ENCODE measurements at regions not wholly inside any gene's neighbourhood (a gene's known extent, or its start where the extent isn't known, plus 50 kb on each side); places are given as distances from the start of the nearest gene placed in this dataset.

GRCh38 chr2:134079373-134079772 is 174.5 kb upstream of the MGAT5 start (continued):
- TF ChIP-seq, protein P1, sequence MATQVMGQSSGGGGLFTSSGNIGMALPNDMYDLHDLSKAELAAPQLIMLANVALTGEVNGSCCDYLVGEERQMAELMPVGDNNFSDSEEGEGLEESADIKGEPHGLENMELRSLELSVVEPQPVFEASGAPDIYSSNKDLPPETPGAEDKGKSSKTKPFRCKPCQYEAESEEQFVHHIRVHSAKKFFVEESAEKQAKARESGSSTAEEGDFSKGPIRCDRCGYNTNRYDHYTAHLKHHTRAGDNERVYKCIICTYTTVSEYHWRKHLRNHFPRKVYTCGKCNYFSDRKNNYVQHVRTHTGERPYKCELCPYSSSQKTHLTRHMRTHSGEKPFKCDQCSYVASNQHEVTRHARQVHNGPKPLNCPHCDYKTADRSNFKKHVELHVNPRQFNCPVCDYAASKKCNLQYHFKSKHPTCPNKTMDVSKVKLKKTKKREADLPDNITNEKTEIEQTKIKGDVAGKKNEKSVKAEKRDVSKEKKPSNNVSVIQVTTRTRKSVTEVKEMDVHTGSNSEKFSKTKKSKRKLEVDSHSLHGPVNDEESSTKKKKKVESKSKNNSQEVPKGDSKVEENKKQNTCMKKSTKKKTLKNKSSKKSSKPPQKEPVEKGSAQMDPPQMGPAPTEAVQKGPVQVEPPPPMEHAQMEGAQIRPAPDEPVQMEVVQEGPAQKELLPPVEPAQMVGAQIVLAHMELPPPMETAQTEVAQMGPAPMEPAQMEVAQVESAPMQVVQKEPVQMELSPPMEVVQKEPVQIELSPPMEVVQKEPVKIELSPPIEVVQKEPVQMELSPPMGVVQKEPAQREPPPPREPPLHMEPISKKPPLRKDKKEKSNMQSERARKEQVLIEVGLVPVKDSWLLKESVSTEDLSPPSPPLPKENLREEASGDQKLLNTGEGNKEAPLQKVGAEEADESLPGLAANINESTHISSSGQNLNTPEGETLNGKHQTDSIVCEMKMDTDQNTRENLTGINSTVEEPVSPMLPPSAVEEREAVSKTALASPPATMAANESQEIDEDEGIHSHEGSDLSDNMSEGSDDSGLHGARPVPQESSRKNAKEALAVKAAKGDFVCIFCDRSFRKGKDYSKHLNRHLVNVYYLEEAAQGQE (IDR thresholded peaks at IDR 0.05; ENCODE audit: unreplicated experiment): no peak

GRCh38 chr2:134080386-134081089 is 173.3 kb upstream of the MGAT5 start:
- TF ChIP-seq ETS1 (IDR thresholded peaks at IDR 0.05) (no peak), CREB1 (CRISPR knock-in tag; IDR thresholded peaks at IDR 0.05; ENCODE audit: low read depth) (no peak), EZH2 (IDR thresholded peaks at IDR 0.05; ENCODE audit: low read depth, unreplicated experiment) (no peak), ZNF114 (CRISPR knock-in tag; IDR thresholded peaks at IDR 0.05) (no peak), JUNB (IDR thresholded peaks at IDR 0.05; ENCODE audit: unreplicated experiment) (no peak), STAT1 (IDR thresholded peaks at IDR 0.05; ENCODE audit: unreplicated experiment) (no peak)
- TF ChIP-seq, protein P1 (IDR thresholded peaks at IDR 0.05; ENCODE audit: unreplicated experiment): no peak
- H3K27ac ChIP-seq (ENCODE audit: low read depth): no peak overlapping the region
- no peaks in the 10 kb centered on the region for H3F3A ChIP-seq (replicated peaks; ENCODE audit: low read depth)
- no peak overlapping the region; the same call in 2 of the 3 replicates for H3K4me3 Mint-ChIP-seq
- peak overlapping the region; percentile 17; the same call in 1 of the 2 replicates for H3K4me2 ChIP-seq
- H3K79me2 ChIP-seq (replicated peaks; ENCODE audit: insufficient read depth): no peaks in the 10 kb centered on the region
- peaks cover 9% of the 10 kb centered on the region for H3K27me3 Mint-ChIP-seq (ENCODE audit: insufficient read depth, low read depth, poor library complexity)
- peaks cover 11% of the 10 kb centered on the region for H3K9me3 Mint-ChIP-seq
- 0 out of 2 replicates have a peak, but pooled peaks cover 2% of the 10 kb centered on the region for H3K9me2 ChIP-seq (ENCODE audit: insufficient read depth)
- peaks cover 5% of the 10 kb centered on the region for H3K4me1 ChIP-seq (ENCODE audit: insufficient read depth)
- H3K36me3 Mint-ChIP-seq (ENCODE audit: low read depth): peaks cover 5% of the 10 kb centered on the region; the same call in 2 of the 3 replicates
- peak; percentile 12 for DNase-seq (ENCODE audit: low spot score)
- peak overlapping the region; percentile 3; the same call in 1 of the 2 replicates for H2AFZ ChIP-seq
- H3K27ac Mint-ChIP-seq: no peak overlapping the region
- H3K4me1 Mint-ChIP-seq: peaks cover 14% of the 10 kb centered on the region
- no peak overlapping the region for H3K4me3 ChIP-seq
- no peaks in the 10 kb centered on the region for H3K36me3 ChIP-seq (ENCODE audit: insufficient read depth)
- ATAC-seq: peak; percentile 44
- no peaks in the 10 kb centered on the region for H3K27me3 ChIP-seq (ENCODE audit: insufficient read depth)
- no peaks in the 10 kb centered on the region for H4K20me1 ChIP-seq (replicated peaks; ENCODE audit: insufficient read depth)

Data from GM23338 (cell line).